ENCODE measurements at regions not wholly inside any gene's neighbourhood (a gene's known extent, or its start where the extent isn't known, plus 50 kb on each side); places are given as distances from the start of the nearest gene placed in this dataset.
"Not testable (repeated sequence)": the region's sequence is repeated elsewhere in the genome, so short reads cannot be mapped to it uniquely, and the experiment has no call there.

DNA sequence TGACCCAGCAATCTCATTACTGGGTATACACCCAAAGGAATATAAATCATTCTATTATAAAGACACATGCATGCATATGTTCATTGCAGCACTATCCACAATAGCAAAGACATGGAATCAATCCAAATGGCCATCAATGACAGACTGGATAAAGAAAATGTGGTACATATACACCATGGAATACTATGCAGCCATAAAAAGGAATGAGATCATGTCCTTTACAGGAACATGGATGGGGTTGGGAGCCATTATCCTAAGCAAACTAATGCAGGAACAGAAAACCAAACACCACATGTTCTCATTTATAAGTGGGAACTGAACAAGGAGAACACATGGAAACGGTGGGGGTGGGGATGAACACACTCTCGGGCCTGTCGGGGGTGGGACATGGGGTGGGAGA is 129.2 kb upstream of the STK26 start:
- not testable (repeated sequence) for DNase-seq, ATAC-seq

DNA sequence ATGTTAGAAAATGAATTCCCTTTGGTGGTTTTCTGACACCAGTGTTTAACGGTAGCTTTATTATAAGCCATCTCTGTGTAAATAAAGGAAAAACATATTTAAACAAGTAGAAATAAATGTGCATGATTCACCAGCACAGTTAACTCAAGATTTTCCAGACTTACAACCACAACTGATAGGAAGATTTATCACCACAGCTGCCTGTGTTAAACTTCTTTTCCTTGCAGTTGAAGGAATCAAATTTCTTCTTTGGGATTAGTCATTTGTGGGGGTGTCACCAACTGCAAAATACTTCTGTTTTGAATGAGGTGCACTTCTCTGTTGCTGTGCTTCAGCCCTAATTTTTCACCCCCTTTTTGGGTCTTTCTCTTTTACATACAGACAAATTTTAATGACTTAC is 128.1 kb upstream of the STK26 start:
- ATAC-seq, result no peak
- DNase-seq, result no peak

DNA sequence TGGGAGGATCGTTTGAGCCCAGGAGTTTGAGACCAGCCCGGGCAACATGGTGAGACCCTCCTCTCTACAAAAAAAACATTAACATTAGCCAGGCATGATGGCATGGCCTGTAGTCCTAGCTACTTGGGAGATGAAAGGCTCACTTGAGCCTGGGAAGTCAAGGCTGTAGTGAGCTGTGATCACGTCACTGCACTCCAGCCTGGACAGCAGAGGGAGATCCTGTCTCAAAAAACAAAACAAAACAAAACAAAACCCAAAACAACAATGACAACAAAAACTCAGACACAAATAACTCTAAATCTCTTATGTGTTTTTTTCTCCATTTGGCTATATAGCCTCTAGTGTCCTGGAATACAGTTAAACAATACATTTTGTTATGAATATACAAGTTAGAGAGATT is 127.3 kb upstream of the STK26 start:
- ATAC-seq, result no peak
- no peak for DNase-seq

DNA sequence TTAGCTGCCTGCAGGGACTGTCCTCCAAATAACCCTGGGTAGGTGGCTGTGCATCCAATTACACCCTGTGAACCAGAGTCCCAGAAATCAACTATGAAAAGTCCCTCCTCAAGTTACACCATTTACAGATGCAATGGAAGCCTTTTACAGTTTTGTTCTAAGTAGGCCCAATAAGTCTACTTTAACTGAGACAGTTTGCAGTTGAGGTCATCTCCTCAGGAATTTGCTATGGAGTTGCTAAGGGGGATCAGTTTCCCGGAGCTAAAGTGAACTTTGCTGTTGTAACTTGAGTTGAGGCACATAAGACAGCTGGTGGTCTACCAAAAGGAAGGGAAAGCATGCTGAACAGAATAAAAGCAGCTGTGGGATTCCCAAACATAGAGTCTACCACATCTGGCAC is 121.6 kb upstream of the STK26 start:
- DNase-seq, result no peak
- no peak for ATAC-seq

DNA sequence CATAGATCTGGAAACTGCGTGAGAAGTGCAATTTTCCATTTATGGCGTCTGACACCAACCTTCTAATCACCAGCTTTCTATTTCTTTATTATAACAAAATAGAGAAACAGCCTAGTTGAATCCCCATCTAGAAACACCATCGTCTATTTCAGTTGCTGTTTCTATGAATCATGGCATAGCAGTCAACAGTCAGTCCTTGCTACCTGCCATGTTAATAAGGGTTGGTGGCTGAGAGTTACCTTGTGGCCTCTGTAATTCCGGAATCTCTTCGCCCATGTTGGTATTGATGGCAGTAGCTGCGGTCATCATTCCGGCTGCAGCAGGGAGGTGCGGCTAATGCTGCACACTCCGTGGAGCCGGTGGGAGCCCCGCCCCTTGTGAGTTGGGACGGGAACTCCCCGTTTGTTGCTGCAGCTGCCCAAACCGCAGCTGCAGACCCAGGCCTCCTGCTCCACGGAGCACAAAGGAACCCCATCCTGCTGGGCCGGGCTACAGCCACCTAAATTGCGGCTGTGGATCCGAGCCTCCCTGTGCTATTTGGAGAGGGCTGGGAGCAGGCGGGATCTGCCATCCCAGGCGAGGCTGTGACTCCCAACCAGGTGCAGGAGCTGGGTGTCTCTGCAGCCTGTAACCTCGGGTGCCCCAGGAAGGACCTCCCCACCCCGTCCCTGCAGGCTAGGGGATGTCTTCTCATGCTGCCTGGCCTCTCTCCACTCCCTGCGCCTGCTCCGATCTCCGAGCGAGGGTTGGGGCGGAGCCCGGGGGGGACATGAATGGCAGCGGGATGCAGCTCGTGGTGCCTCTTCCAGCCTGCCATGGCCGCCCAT is 115.4 kb upstream of the STK26 start:
- DNase-seq (no peak), ATAC-seq (no peak)

DNA sequence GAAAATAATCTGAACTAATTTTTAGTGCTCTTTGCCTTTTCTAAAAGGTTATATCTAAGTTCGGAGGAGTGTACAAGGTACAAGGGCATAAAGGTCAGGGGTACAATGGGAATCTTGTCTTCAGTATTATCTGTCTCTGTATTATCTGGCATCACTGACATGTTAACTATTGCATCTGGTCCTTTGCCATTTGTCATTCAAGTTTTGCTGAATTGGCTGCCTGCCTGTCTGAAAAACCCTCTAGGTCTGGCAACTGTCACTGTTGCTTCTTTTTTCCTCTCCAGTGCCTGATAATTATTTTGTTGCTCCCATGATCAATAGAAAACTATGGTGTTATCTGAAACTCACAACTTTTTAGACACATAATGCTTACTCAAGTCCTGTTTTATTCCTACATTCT is 112.5 kb upstream of the STK26 start:
- ATAC-seq (no peak), DNase-seq (no peak)

DNA sequence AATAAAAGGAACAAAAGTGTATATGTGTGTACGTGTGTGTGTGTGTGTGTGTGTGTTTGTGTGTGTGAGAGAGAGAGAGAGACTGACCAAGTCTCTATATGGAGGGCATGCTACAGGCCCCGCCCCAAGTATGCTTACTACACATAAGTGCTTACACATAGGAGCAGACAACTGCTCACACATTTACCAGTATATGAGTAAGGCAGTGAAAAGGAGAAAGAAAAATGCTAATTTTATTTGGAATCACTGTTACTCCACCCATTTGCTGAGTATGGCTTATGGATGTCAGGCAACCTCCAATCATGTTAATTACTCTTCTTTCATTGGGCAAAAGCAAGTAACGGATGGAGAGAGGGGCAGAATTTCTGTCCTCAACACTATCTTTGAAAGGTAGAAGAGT is 107.6 kb upstream of the STK26 start:
- DNase-seq (no peak), ATAC-seq (no peak)

DNA sequence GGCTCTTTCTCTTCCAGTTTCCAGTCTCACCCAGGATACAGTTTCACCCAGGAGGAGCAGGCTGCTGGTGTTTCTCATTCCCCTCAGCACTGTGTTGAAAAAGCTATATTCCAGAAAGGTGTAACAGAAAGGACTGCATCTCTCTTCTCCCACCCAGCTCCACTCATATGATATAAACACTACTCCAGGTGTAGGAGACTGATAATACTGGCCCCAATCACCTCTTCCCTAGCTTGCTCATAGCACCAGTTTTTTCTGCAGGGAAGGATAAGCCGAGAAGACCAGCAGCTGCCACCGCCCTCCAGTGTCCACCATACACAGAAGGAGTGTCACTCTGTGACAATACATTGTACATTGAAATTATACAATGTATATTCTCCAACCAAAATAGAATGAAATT is 105.5 kb upstream of the STK26 start:
- DNase-seq (no peak), ATAC-seq (no peak)

DNA sequence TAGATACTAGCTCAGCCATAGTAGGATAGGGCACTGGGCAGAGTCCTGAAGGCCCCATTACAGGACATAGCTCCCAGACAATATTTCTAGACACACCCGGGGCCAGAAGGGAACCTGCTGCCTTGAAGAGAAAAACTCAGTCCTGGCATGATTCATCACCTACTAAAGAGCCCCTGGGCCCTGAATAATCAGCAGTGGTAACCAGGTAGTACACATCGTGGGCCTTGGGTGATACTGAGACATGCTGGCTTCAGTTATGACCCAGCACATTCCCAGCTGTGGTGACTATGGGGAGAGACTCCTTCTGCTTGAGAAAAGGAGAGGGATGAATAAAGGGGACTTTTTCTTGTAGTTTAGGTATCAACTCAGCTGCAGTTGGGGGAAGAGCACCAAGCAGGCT is 104.3 kb upstream of the STK26 start:
- ATAC-seq (no peak), DNase-seq (no peak)

DNA sequence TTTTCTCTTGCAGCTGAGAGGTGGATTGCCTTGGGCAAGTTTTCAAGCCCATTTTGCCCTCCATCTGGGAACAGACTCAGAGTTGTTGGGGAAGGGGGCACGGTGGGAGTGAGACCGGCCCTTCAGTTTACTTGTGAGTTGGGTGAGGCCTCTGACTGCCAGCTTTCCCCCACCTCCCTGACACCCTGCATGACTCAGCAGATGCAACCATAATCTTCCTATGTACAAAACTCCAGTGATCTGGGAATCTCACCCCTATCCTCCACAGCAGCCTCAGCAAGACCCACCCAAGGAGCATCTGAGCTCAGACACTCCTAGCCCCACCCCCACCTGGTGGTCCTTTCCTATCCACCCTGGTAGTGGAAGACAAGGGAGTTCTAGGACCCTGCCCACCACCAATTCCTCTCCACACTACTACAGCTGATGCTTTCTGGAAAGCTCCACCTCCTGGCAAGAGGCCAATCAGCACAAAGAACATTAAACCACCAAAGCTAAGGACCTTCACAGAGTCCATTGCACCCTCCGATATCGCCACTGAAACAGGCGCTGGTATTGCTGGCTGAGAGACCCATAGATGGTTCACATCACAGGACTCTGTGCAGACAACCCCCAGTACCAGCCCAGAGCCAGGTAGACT is 99.4 kb upstream of the STK26 start:
- ATAC-seq (no peak), DNase-seq (no peak)

DNA sequence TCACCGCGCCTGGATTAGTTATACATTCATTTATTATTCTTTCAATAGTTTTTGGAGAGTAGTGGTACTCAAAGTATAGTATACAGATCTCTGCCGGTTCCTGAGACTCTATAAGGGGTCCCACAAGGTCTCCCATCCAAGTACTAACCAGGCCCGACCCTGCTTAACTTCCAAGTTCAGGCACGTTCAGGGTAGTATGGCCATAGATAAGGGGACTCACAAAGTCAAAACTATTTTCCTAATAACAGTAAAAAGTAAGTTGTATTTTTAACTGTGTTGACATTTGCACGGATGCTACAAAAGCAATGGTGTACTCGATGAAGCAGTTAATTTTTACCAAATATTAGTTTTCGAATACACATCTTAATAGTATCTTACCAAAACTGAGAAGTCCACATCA is 84.4 kb upstream of the STK26 start:
- ATAC-seq (no peak), DNase-seq (no peak)

DNA sequence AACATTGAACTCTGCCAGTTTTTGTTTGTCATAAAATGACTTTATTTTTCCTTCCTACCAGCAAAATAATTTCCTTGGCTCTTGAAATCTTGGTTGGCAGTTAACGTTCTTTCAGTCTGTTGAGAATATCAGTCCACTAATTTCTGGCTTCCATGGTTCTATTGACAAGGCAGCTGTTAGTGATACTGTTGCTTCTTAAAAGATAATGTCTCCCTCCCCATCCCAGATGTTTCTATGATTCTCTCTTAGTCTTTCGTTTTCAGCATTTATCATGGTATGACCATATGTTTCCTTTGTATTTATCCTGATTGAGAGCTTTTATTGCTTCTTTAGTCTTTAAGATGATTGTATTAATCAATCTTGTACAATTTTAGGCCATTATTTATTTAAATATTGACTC is 81.1 kb upstream of the STK26 start:
- DNase-seq (no peak), ATAC-seq (no peak)

DNA sequence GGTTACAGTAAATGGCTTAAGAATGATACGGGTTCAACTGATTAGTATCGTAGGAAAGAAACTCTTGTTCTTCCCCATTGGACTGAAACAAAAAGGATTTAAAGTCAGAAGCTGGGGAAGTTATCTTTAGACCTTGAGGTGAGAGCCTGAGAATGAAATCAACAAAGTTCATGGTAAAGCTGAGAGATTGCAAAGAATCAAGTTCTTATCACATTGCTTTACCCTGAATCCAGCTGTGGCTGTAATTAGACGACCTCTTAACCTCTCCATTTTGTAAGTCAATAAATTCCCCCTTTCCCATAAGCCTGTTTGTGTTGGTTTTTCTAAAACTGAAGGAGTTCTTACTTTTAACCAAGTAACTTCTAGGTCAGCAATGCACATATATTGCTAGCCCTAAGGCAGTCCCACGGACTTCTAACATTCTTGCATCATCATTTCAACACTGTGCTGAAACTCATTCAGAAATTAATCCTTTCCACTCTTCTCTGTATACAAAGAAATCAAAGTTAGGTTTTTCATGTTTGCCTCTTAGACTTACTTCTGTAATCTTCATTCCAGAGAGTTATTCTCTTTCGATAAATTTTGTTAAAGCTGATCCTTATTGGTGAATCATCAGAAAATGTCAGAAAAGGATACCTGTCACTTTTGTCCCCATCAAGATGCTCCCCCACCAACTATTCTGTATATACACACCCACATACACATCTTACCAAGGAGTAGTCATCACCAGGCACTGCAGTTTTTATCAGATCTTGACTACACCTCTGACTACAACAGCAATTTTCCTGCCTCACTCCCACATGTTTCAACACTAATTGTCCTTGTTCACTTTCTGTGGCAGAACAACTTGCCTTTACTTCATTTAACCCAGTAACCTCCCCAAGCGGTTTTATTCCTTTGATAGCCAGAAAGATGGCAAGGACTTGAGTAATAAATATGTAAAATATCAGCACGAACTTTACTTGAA is 77.9 kb upstream of the STK26 start:
- peak; percentile 83 for ATAC-seq
- no peak for DNase-seq

DNA sequence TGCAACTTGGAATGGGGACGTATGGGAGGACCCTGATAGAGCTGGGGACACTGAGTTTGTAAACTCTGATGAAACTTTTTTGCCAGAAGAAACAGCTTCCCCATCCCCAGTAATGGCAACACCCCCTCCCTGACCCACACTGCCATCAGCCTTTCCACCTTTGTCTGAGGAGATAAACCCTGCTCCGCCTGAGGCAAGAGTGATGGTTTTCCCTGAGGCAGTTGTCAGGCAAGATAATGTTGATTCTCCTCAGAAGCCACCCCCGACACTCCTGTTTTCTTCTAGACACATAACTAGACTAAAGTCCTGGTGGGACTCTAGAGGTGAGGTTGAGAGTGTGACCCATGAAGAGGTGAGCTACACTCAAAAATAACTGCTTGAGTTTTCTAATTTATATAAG is 71.9 kb upstream of the STK26 start:
- no peak for ATAC-seq
- DNase-seq, result no peak

DNA sequence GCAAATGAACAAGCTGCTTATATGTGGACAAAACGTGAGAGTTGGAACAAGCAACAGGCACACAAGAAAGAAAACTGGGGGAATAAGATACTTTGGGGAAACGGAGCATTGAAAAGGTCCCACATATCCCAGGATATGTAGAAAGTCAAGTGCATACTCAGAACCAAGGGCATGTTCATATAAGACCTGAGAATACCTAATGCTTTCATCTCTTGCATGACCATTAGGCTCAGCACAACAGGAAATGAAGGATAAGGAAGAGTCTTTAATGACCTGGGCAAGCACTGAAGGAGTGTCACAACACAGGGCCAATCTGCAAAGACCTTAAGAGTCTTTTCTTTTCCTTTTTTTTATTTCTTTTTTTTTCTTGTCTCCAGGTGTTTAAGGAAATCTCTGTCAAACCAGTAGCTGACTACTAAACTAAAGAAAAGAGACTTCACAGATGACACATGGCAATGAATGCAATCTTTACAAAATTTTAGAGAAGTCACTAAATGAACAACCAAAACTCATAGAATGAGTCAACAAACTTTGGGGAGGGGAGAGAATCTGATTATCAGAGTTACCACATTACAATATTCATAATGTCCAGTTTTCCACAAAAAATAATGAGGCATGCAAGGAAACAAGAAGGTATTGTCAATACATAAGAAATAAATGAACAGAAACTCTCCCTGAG is 67.9 kb upstream of the STK26 start:
- DNase-seq (no peak), ATAC-seq (no peak)

DNA sequence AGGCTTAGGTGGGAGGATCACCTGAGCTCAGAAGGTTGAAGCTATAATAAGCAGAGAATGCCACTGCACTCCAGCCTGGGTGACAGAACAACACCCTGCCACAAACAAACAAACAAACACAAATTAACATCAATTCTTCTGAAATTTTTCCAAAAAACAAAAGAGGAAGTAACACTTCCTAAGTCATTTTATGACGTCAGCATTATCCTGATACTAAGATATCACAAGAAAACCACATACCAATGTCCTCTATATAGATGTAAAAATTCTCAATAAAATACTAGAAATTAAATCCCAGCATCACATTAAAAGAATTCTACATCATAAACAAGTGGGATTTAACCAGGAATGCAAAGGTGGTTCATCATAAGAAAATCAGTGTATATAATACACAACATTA is 64.4 kb upstream of the STK26 start:
- ATAC-seq (no peak), DNase-seq (no peak)

DNA sequence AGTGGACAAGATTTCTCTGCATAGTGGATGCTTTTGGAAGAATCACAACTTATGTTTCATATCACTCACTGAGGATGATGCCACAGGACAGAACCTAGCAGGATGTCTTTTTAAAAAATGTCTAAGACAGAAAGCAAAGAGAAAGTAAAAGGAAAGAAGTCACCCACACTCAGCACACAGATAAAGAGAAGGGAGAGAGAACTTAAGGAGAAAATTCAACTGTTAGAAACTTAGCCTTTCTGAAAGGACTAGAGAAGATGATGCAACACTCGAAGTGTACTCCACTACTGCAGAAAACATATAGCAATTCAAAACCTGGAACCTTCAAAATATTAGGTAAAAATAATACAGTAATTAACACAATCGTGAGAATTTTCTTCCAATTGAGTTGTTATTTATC is 52.8 kb upstream of the STK26 start:
- DNase-seq (no peak), ATAC-seq (no peak)
